Neuron (in vitro differentiated cells): ENCODE measurements at regions not wholly inside any gene's neighbourhood (a gene's known extent, or its start where the extent isn't known, plus 50 kb on each side); places are given as distances from the start of the nearest gene placed in this dataset.
"Not testable (repeated sequence)": the region's sequence is repeated elsewhere in the genome, so short reads cannot be mapped to it uniquely, and the experiment has no call there.

Experiments
- H2AFZ ChIP-seq: one replicate; pipeline ENCODE4 v1.6.1; 2013; ENCODE audit warnings: low read depth, mild to moderate bottlenecking, inconsistent platforms, low read length, moderate library complexity
- H3K27me3 ChIP-seq: one replicate; pipeline ENCODE4 v1.6.1; 2013; ENCODE audit warnings: low read length; ENCODE audit not compliant: insufficient read depth
- H3K36me3 ChIP-seq: one replicate; pipeline ENCODE4 v1.6.1; 2013; ENCODE audit warnings: low read length; ENCODE audit not compliant: insufficient read depth
- H3K4me1 ChIP-seq: one replicate; pipeline ENCODE4 v1.6.1; 2013; ENCODE audit warnings: low read length; ENCODE audit not compliant: insufficient read depth
- H3K4me3 ChIP-seq: 2 replicates; pipeline ENCODE4 v1.5.1; 2013; ENCODE audit warnings: mild to moderate bottlenecking, low read length, moderate library complexity
- H3K9me3 ChIP-seq: one replicate; pipeline ENCODE4 v1.6.1; 2013; ENCODE audit warnings: low read length

- H3K4me1 ChIP-seq: no peaks in the 10 kb centered on the region
- no peaks in the 10 kb centered on the region for H3K27me3 ChIP-seq
Measured at GRCh38 chr21:27366036-27366435, 399.1 kb upstream of the ADAMTS5 start.

GRCh38 chr21:27365394-27365793 is 398.5 kb upstream of the ADAMTS5 start:
- no peaks in the 10 kb centered on the region for H3K9me3 ChIP-seq
- H3K4me1 ChIP-seq: no peaks in the 10 kb centered on the region
- no peak overlapping the region for H3K4me3 ChIP-seq
- H3K27me3 ChIP-seq: no peaks in the 10 kb centered on the region
- no peaks in the 10 kb centered on the region for H3K36me3 ChIP-seq
- no peak overlapping the region for H2AFZ ChIP-seq

More at GRCh38 chr21:27366036-27366435, 399.1 kb upstream of the ADAMTS5 start:
- no peaks in the 10 kb centered on the region for H3K9me3 ChIP-seq
- no peak overlapping the region for H3K4me3 ChIP-seq
- H3K36me3 ChIP-seq: no peaks in the 10 kb centered on the region
- H2AFZ ChIP-seq: no peak overlapping the region

GRCh38 chr21:27363719-27364477 is 397.0 kb upstream of the ADAMTS5 start:
- no peak overlapping the region for H3K4me3 ChIP-seq
- H3K9me3 ChIP-seq: no peaks in the 10 kb centered on the region
- no peaks in the 10 kb centered on the region for H3K27me3 ChIP-seq
- no peak overlapping the region for H2AFZ ChIP-seq
- H3K36me3 ChIP-seq: no peaks in the 10 kb centered on the region
- H3K4me1 ChIP-seq: no peaks in the 10 kb centered on the region

GRCh38 chr21:27362249-27362648 is 395.4 kb upstream of the ADAMTS5 start:
- no peaks in the 10 kb centered on the region for H3K27me3 ChIP-seq
- H3K9me3 ChIP-seq: no peaks in the 10 kb centered on the region
- H3K4me3 ChIP-seq: no peak overlapping the region
- H3K4me1 ChIP-seq: no peaks in the 10 kb centered on the region
- H3K36me3 ChIP-seq: no peaks in the 10 kb centered on the region
- H2AFZ ChIP-seq: no peak overlapping the region

- H3K9me3 ChIP-seq: no peaks in the 10 kb centered on the region
- H3K36me3 ChIP-seq: no peaks in the 10 kb centered on the region
- H2AFZ ChIP-seq: no peak overlapping the region
- H3K27me3 ChIP-seq: no peaks in the 10 kb centered on the region
- no peaks in the 10 kb centered on the region for H3K4me1 ChIP-seq
- H3K4me3 ChIP-seq: no peak overlapping the region
Measured at GRCh38 chr21:27359141-27359540, 392.3 kb upstream of the ADAMTS5 start.

GRCh38 chr21:27352885-27353284 is 386.0 kb upstream of the ADAMTS5 start:
- H3K27me3 ChIP-seq: no peaks in the 10 kb centered on the region
- no peaks in the 10 kb centered on the region for H3K36me3 ChIP-seq
- no peak overlapping the region for H3K4me3 ChIP-seq
- H2AFZ ChIP-seq: no peak overlapping the region
- no peaks in the 10 kb centered on the region for H3K4me1 ChIP-seq
- no peaks in the 10 kb centered on the region for H3K9me3 ChIP-seq

- Histone ChIP-seq H3K9me3 (no peaks in the 10 kb centered on the region), H2AFZ (no peak overlapping the region), H3K36me3 (no peaks in the 10 kb centered on the region), H3K4me1 (no peaks in the 10 kb centered on the region), H3K4me3 (no peak overlapping the region), H3K27me3 (no peaks in the 10 kb centered on the region)
Measured at GRCh38 chr21:27346041-27346448, 379.2 kb upstream of the ADAMTS5 start.

GRCh38 chr21:27339902-27340301 is 373.0 kb upstream of the ADAMTS5 start:
- no peaks in the 10 kb centered on the region for H3K9me3 ChIP-seq
- H3K4me3 ChIP-seq: no peak overlapping the region
- no peak overlapping the region for H2AFZ ChIP-seq
- H3K36me3 ChIP-seq: no peaks in the 10 kb centered on the region
- H3K27me3 ChIP-seq: no peaks in the 10 kb centered on the region
- H3K4me1 ChIP-seq: no peaks in the 10 kb centered on the region

GRCh38 chr21:27338007-27338406 is 371.1 kb upstream of the ADAMTS5 start:
- H3K36me3 ChIP-seq, H3K27me3 ChIP-seq, H3K4me1 ChIP-seq, H3K9me3 ChIP-seq, H3K4me3 ChIP-seq, H2AFZ ChIP-seq: not testable (repeated sequence)

- H3K36me3 ChIP-seq: no peaks in the 10 kb centered on the region
- no peaks in the 10 kb centered on the region for H3K4me1 ChIP-seq
- H3K4me3 ChIP-seq: no peak overlapping the region
- H3K9me3 ChIP-seq: no peaks in the 10 kb centered on the region
- no peak overlapping the region for H2AFZ ChIP-seq
- H3K27me3 ChIP-seq: no peaks in the 10 kb centered on the region
Measured at GRCh38 chr21:27333096-27333495, 366.2 kb upstream of the ADAMTS5 start.

- H2AFZ ChIP-seq: no peak overlapping the region
- no peaks in the 10 kb centered on the region for H3K36me3 ChIP-seq
- no peak overlapping the region for H3K4me3 ChIP-seq
- H3K9me3 ChIP-seq: no peaks in the 10 kb centered on the region
- no peaks in the 10 kb centered on the region for H3K27me3 ChIP-seq
- H3K4me1 ChIP-seq: no peaks in the 10 kb centered on the region
Measured at GRCh38 chr21:27329255-27329851, 362.5 kb upstream of the ADAMTS5 start.

- Histone ChIP-seq H2AFZ (no peak overlapping the region), H3K9me3 (no peaks in the 10 kb centered on the region), H3K36me3 (no peaks in the 10 kb centered on the region), H3K4me3 (no peak overlapping the region), H3K27me3 (no peaks in the 10 kb centered on the region), H3K4me1 (no peaks in the 10 kb centered on the region)
Measured at GRCh38 chr21:27326301-27326700, 359.4 kb upstream of the ADAMTS5 start.

- Histone ChIP-seq H2AFZ (no peak overlapping the region), H3K36me3 (no peaks in the 10 kb centered on the region), H3K4me3 (no peak overlapping the region), H3K9me3 (no peaks in the 10 kb centered on the region), H3K4me1 (no peaks in the 10 kb centered on the region), H3K27me3 (no peaks in the 10 kb centered on the region)
Measured at GRCh38 chr21:27323331-27323730, 356.4 kb upstream of the ADAMTS5 start.

- H3K4me3 ChIP-seq: no peak overlapping the region
- H3K27me3 ChIP-seq: no peaks in the 10 kb centered on the region
- H3K9me3 ChIP-seq: no peaks in the 10 kb centered on the region
Measured at GRCh38 chr21:27321791-27322190, 354.9 kb upstream of the ADAMTS5 start.

More at GRCh38 chr21:27321791-27322190, 354.9 kb upstream of the ADAMTS5 start:
- no peaks in the 10 kb centered on the region for H3K4me1 ChIP-seq
- no peaks in the 10 kb centered on the region for H3K36me3 ChIP-seq
- no peak overlapping the region for H2AFZ ChIP-seq
